Dendritic cell treated with granulocyte-macrophage colony-stimulating factor and Interleukin-4, amounts not matched to agents 40 ng/mL and 50 ng/mL, for 4 days (primary cell): ENCODE measurements at regions not wholly inside any gene's neighbourhood (a gene's known extent, or its start where the extent isn't known, plus 50 kb on each side); places are given as distances from the start of the nearest gene placed in this dataset.

Experiments
- H3K27ac Mint-ChIP-seq: one replicate; pipeline ENCODE4 v1.8.0; 2022; ENCODE audit warnings: mild to moderate bottlenecking, mixed read lengths
- H3K27me3 Mint-ChIP-seq: one replicate; pipeline ENCODE4 v1.8.0; 2022; ENCODE audit warnings: mild to moderate bottlenecking, mixed read lengths
- H3K36me3 Mint-ChIP-seq: one replicate; pipeline ENCODE4 v1.8.0; 2022; ENCODE audit warnings: low read depth, mixed read lengths
- H3K4me1 Mint-ChIP-seq: one replicate; pipeline ENCODE4 v1.8.0; 2022; ENCODE audit warnings: low read depth, mixed read lengths
- H3K4me3 Mint-ChIP-seq: one replicate; pipeline ENCODE4 v1.8.0; 2022; ENCODE audit warnings: mild to moderate bottlenecking, moderate library complexity, mixed read lengths
- H3K9me3 Mint-ChIP-seq: one replicate; pipeline ENCODE4 v1.8.0; 2022; ENCODE audit warnings: mixed read lengths
- intact Hi-C: fragments of 100-400 bp; cut with micrococcal nuclease; formaldehyde crosslinking; loops from one replicate; pipeline ENCODE4 v1.15.0; 2022

DNA sequence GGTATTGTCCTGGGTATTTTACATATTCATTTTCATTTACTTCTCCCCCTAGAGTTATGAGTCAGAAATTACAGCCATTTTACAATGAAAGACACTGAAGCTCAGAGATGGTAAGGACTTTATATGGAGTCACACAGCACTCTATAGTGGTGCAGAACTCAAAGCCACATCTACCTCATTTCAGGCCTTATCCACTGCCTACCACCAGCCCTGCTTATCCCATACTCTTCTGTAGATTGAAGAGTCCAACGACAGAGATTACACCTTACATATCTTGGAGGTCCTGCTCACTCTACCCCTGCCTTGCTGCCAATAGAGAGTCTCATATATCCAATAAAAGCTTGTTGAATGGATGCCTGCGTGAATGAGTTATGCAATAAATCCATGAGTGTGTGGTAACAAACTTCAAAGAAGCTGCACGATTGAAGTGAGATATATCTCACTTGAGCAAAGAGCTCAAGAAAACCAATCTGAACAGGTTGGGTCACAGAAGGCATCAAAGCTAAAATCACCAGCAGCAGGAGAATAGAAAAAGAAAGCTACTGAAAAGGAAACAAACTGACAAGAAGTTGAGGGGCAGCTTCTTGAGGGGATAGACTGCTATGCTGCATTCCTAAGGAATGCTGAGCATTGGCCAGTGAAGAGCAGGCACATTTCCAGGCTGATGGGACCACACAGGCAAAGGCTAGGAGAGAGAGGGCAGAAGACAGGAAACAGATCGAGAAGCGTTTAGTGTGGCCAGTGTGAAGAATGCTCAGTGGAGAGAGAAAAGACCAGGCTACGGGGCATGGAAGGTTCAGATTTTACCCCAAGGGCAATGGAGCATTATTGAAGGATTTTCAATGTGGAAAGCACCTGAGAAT is 585.6 kb downstream of the DHX35 start:
- Mint-ChIP-seq H3K27me3 (no peaks in the 10 kb centered on the region), H3K4me3 (no peak overlapping the region), H3K36me3 (no peaks in the 10 kb centered on the region), H3K4me1 (no peaks in the 10 kb centered on the region), H3K9me3 (peaks cover 21% of the 10 kb centered on the region), H3K27ac (no peak overlapping the region)
- intact Hi-C loops = no loop called here

DNA sequence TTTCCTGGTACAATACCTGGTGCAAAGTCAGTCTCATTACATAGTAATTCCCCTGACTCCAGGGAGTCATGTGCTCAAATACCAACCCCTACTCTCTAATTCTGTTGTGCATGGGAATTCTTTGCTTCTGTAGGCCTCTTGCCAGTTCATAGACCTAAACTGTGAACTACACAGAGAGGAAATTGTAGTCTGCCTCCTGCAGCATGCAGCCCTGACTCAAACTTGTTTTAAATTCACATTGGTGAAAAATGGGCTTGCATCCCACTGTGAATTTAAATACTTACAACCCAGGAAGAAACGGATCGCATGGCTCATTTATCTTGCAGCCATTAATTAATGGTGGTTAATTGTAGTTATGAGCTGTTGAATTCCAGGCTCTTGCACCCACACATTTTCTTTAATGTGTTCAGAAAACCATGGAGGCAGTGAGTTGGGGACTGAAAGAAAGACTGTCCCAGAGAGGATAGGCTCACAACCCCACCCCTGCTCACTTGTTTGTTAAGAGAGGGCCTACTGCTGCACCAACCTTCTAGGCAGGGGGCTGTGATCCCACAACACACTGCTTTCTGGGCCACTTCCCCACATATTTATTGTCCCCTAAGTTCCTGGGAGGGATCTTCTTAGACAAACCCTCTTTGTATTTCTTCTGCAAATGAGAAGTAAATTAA is 579.1 kb downstream of the DHX35 start:
- intact Hi-C loops = no loop called here
- Mint-ChIP-seq H3K27me3 (no peaks in the 10 kb centered on the region), H3K36me3 (no peaks in the 10 kb centered on the region), H3K9me3 (peaks cover 17% of the 10 kb centered on the region), H3K27ac (no peak overlapping the region), H3K4me3 (no peak overlapping the region), H3K4me1 (no peaks in the 10 kb centered on the region)

DNA sequence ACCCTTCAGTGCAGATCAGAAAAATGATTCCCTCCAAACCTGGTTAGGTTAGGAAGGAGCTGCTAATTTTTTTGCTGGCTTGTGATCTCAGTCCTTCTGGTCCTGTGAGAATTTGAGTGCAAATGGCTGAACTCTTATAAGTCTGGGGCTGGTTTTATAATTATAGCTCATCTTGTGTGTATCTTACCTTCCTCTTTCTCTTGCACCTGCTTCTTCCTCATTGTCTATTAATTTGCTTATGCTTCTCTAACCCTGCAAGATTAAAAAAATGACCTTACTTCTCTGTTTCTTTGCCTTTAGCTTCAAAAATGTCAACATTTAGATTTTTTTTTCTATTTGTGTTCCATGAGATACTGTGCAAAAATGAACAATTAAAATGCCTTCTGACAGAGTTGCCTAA is 576.2 kb downstream of the DHX35 start:
- Mint-ChIP-seq H3K4me1 (no peaks in the 10 kb centered on the region), H3K27me3 (no peaks in the 10 kb centered on the region), H3K36me3 (no peaks in the 10 kb centered on the region), H3K27ac (no peak overlapping the region), H3K9me3 (peaks cover 5% of the 10 kb centered on the region), H3K4me3 (no peak overlapping the region)
- intact Hi-C loops = no loop called here

DNA sequence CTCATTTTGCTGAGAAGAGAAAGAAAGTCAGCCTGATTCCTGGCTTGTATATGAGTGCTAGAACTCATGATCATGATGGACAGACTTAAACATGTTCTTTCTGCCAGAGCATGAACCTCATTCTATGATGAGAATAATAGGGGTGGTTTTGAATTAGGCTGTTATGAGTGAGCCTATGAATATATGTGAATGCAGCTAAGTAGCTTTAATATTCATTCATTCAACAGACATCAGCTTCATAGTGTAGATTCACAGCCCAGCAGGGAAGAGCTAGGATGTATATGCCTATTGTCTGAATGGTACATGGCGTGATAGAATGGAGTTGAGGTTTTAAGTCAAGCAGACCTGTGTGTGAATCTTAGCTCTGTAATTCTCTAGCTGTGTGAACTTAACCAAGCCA is 573.2 kb downstream of the DHX35 start:
- Mint-ChIP-seq H3K27ac (no peak overlapping the region), H3K4me1 (no peaks in the 10 kb centered on the region), H3K9me3 (no peaks in the 10 kb centered on the region), H3K4me3 (no peak overlapping the region), H3K27me3 (no peaks in the 10 kb centered on the region), H3K36me3 (no peaks in the 10 kb centered on the region)
- intact Hi-C loops = no loop called here

DNA sequence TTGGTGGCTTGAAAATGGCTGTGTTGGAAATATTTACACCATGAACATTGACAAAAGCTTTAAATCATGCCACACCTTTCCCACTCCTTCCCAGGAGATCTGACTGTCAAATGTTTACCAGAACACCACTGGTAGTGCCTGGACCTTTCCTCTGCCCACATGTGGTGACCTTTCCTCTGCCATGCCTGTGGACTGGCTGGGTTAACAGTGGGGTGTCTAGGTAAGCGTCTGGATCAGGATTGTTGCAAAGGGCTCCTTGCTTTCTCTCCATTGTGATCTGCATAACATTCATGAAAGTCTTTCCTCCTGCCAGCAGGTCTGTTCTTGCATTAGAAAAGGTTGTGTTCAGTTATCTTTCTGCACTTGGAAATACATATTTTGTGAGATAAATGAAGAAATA is 572.7 kb downstream of the DHX35 start:
- H3K4me3 Mint-ChIP-seq = no peak overlapping the region
- H3K27ac Mint-ChIP-seq = no peak overlapping the region
- H3K36me3 Mint-ChIP-seq = no peaks in the 10 kb centered on the region
- H3K9me3 Mint-ChIP-seq = no peaks in the 10 kb centered on the region
- intact Hi-C loops = no loop called here
- H3K4me1 Mint-ChIP-seq = no peaks in the 10 kb centered on the region
- H3K27me3 Mint-ChIP-seq = no peaks in the 10 kb centered on the region

DNA sequence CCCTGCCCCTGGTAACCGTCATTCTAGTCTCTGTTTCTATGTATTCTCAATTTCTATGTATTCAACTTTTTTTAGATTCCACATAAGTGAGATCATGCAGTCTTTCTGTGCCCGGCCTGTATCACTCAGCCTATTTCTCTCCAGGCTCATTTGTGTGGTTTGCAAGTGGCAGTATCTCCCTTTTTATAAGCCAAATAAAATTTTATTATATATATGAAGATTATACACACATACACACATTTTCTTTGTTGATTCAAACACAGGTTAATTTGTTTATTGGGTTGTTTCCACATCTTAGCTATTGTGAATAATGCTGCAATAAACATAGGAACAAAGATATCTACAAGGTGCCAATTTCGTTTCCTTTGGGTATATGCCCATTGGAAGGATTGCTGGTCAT is 571.7 kb downstream of the DHX35 start:
- Mint-ChIP-seq H3K27me3 (no peaks in the 10 kb centered on the region), H3K9me3 (no peaks in the 10 kb centered on the region), H3K4me1 (no peaks in the 10 kb centered on the region), H3K4me3 (no peak overlapping the region), H3K36me3 (no peaks in the 10 kb centered on the region), H3K27ac (no peak overlapping the region)
- intact Hi-C loops = no loop called here

DNA sequence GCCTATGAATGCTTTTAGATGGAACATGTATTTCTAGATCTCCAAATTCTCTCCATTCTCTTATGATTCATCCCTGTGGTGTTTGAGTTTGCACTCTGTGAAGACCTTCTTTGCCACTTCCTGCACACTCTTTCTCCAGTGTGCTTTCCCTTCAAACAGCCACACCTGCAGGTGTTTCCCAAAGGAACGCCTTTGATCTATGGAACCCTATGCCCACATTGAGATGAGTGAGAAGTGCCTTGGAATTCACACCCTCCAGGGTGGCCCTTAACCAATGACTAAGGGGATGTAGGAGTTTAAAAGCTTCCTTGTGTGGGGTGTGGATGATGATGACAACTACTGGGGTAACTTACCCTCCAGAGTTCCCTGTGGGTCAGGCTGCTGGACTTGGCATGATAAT is 570.1 kb downstream of the DHX35 start:
- Mint-ChIP-seq H3K4me3 (no peak overlapping the region), H3K27me3 (no peaks in the 10 kb centered on the region), H3K27ac (no peak overlapping the region), H3K9me3 (no peaks in the 10 kb centered on the region), H3K36me3 (no peaks in the 10 kb centered on the region), H3K4me1 (no peaks in the 10 kb centered on the region)
- intact Hi-C loops = no loop called here

DNA sequence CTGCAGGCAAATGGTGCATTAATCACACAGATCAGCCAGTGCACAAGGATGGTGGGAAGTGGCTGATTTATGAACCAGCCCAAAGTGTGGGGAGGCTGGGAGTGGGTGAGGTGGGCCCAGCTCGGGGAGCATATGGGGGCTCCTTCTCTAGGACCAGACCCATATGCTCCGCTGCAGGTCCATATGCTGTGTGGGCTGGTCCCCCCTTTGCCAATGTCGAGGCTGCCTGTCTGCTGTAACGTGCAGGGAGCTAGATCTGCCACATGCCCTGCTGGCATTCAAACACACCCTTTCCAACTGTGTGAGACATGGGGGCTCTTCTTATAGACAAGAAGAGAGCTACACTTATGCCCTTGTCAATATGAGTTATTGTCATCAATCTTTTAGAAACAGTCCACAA is 566.3 kb downstream of the DHX35 start:
- Mint-ChIP-seq H3K4me3 (no peak overlapping the region), H3K27ac (no peak overlapping the region), H3K9me3 (no peaks in the 10 kb centered on the region), H3K4me1 (no peaks in the 10 kb centered on the region), H3K27me3 (no peaks in the 10 kb centered on the region), H3K36me3 (no peaks in the 10 kb centered on the region)
- intact Hi-C loops = no loop called here

DNA sequence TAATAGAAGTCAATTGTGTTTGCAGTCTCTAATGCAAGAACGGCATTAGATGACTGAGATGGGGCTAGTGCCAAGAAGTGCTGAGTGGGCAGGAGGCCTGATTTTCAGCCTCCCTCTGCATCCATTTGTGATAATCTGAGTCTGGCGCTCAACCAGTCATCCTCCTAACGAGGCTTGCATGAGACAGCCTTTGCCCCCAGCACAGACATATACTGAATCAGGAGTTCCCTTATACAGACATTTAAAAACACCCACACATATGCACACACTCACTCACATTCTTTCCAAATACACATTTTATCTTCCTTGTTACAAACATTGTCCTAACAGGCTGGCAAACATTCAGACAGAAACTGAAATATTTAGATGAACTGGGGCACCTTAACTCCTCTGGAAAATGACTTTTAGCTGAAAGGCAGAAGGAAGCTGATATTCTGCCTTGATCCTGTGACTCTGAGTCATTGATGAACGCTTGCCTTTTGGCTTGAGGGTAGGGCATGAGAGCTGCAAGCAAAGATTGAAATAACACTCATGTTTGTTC is 562.3 kb downstream of the DHX35 start:
- no peaks in the 10 kb centered on the region for H3K4me1 Mint-ChIP-seq
- H3K27ac Mint-ChIP-seq = no peak overlapping the region
- no peaks in the 10 kb centered on the region for H3K36me3 Mint-ChIP-seq
- H3K4me3 Mint-ChIP-seq = no peak overlapping the region
- intact Hi-C loops = no loop called here
- H3K27me3 Mint-ChIP-seq = no peaks in the 10 kb centered on the region
- peaks cover 8% of the 10 kb centered on the region for H3K9me3 Mint-ChIP-seq

DNA sequence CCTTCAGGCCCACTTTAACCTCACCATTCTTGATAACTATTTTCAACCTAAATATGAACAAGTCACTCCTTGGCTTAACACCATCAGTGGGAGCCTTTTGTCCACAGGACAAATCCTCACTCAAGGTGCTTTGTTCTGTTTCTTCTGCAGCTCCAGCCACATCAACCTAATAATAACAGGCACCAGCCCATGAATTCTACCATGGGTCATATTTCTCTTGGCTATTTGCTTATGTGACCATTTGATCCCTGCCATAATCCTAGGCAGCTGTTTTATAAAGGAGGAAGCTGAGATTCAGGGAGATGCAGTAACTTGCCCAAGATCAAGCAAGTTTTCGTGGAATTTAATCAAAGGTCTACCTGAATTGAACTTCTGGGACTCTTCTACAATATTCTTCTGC is 561.3 kb downstream of the DHX35 start:
- no peak overlapping the region for H3K27ac Mint-ChIP-seq
- H3K4me3 Mint-ChIP-seq = no peak overlapping the region
- intact Hi-C loops = no loop called here
- H3K36me3 Mint-ChIP-seq = no peaks in the 10 kb centered on the region
- no peaks in the 10 kb centered on the region for H3K4me1 Mint-ChIP-seq
- peaks cover 8% of the 10 kb centered on the region for H3K9me3 Mint-ChIP-seq
- no peaks in the 10 kb centered on the region for H3K27me3 Mint-ChIP-seq

DNA sequence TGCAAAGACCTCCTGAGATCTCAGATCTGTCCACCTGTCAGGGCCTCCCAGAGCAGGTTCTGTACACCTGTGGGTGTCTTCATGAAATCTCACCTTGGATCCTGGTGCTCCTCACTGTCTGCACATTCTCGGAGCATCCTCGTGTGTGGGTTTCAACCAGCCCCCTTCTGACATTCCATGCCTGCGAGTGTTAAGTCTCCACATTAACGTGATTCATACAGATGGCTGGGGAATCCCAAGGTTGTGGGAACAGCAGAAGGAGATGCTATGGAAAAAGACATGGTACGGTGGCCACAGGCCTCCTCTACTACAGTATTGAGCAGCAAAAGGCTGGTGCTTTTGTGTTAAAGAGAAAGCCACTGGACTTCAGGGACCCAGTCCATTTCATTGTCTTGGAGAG is 556.5 kb downstream of the DHX35 start:
- peaks cover 8% of the 10 kb centered on the region for H3K9me3 Mint-ChIP-seq
- intact Hi-C loops = no loop called here
- peaks cover 6% of the 10 kb centered on the region for H3K4me1 Mint-ChIP-seq
- H3K27me3 Mint-ChIP-seq = no peaks in the 10 kb centered on the region
- no peak overlapping the region for H3K4me3 Mint-ChIP-seq
- H3K27ac Mint-ChIP-seq = no peak overlapping the region
- H3K36me3 Mint-ChIP-seq = no peaks in the 10 kb centered on the region

DNA sequence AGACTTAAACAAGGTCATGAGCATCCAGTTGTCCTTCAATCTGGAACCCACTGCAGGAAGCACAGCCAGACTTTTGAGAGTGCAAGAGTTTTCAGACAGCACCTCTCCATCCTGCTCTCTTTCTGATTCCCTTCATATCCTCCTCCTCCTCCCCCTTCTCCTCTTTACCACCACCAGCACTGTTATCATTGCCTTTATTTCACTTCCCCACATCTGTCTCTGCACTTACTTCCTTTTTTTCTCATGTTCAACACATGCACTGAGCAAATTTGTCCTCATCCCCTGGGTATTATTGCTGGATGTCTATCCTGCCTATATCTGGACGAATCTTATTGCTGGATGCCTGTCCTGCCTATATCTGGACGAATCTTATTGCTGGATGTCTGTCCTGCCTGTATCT is 554.8 kb downstream of the DHX35 start:
- Mint-ChIP-seq H3K27me3 (no peaks in the 10 kb centered on the region), H3K27ac (no peak overlapping the region), H3K4me3 (no peak overlapping the region), H3K36me3 (no peaks in the 10 kb centered on the region), H3K4me1 (peaks cover 6% of the 10 kb centered on the region), H3K9me3 (peaks cover 8% of the 10 kb centered on the region)
- intact Hi-C loops = no loop called here

DNA sequence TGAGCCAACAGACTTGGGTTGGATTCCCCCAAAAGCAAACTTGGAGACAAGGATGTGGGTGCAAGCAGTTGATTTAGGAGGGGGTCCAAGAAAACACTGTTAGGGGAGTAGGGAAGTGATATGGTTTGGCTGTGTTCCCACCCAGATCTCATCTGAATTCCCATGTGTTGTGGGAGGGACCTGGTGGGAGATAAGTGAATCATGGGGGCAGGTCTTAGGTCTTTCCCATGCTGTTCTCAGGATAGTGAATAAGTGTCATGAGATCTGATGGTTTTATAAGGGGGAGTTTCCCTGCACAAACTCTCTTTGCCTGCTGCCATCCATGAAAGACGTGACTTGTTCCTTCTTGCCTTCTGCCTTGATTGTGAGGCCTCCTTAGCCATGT is 542.6 kb downstream of the DHX35 start:
- Mint-ChIP-seq H3K9me3 (no peaks in the 10 kb centered on the region), H3K27ac (no peak overlapping the region), H3K36me3 (no peaks in the 10 kb centered on the region), H3K4me1 (no peaks in the 10 kb centered on the region), H3K4me3 (no peak overlapping the region), H3K27me3 (no peaks in the 10 kb centered on the region)
- intact Hi-C loops = no loop called here

DNA sequence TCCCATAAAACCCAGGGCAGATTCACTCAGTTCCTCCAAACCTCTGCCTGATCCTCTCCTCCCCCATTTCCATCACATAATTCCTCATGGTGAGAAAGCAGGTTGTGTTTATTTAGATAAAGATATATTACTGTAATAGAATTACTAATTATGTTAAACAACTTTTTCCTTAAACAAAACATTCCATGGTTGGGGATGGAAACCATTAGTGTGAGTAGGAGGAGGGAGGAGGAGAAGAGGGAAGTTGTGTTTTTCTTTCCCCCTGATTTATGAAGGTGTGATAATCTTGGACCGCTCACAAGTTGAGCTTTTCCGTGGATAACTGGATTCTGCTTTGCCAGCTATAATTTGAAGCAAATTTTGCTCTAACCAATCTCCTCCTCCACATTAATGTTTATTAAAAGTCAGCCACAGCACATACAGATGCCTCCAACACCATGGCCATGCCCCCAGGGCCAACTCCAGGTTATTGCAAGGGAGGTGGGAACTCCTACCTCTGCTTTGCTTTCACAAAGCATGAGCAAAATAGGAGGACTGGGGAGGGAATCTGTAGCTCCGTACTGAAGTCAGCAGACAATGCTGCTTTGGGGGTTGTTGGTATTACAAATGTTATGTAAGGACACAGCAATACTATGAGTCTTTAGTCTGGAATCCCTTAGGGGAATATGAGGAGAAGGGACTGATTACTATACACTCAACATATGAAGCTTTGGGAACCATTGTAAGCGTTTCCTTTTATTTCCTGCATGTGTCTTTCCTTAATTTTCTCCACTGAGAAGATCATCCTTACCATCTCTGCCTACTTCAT is 542.0 kb downstream of the DHX35 start:
- no peaks in the 10 kb centered on the region for H3K27me3 Mint-ChIP-seq
- H3K36me3 Mint-ChIP-seq = no peaks in the 10 kb centered on the region
- H3K27ac Mint-ChIP-seq = no peak overlapping the region
- intact Hi-C loops = no loop called here
- H3K9me3 Mint-ChIP-seq = no peaks in the 10 kb centered on the region
- no peaks in the 10 kb centered on the region for H3K4me1 Mint-ChIP-seq
- no peak overlapping the region for H3K4me3 Mint-ChIP-seq
